HEK293T (cell line): ENCODE measurements at regions not wholly inside any gene's neighbourhood (a gene's known extent, or its start where the extent isn't known, plus 50 kb on each side); places are given as distances from the start of the nearest gene placed in this dataset.
"Not testable (repeated sequence)": the region's sequence is repeated elsewhere in the genome, so short reads cannot be mapped to it uniquely, and the experiment has no call there.

Experiments used
- ARNT ChIP-seq: fragments of 450-650 bp; IDR thresholded peaks from 2 replicates; pipeline ENCODE4 v1.6.1; 2017; ENCODE audit warnings: mild to moderate bottlenecking
- BHLHE40 ChIP-seq: fragments of 450-650 bp; IDR thresholded peaks from 2 replicates; pipeline ENCODE4 v1.6.1; 2016; ENCODE audit warnings: mild to moderate bottlenecking, moderate library complexity, borderline replicate concordance
- CTBP1 ChIP-seq: fragments of 450-650 bp; IDR thresholded peaks from 2 replicates; pipeline ENCODE4 v1.6.1; 2016; ENCODE audit warnings: borderline replicate concordance
- ELF4 ChIP-seq: fragments of 450-650 bp; IDR thresholded peaks from 2 replicates; pipeline ENCODE4 v1.6.1; 2017; ENCODE audit warnings: antibody characterized with exemption
- FOXK2 ChIP-seq: fragments of 450-650 bp; IDR thresholded peaks from 2 replicates; pipeline ENCODE4 v1.6.1; 2016; ENCODE audit warnings: mild to moderate bottlenecking
- FOXM1 ChIP-seq: fragments of 450-650 bp; IDR thresholded peaks from 2 replicates; pipeline ENCODE4 v1.6.1; 2017; ENCODE audit warnings: mild to moderate bottlenecking, borderline replicate concordance
- HDGF ChIP-seq: fragments of 450-650 bp; IDR thresholded peaks from 2 replicates; pipeline ENCODE4 v1.6.1; 2017; ENCODE audit warnings: antibody characterized with exemption, borderline replicate concordance
- L3MBTL2 ChIP-seq: fragments of 450-650 bp; conservative IDR thresholded peaks from 2 replicates; pipeline ENCODE4 v1.6.1; 2016; ENCODE audit warnings: mild to moderate bottlenecking
- LEF1 ChIP-seq: fragments of 450-650 bp; IDR thresholded peaks from 2 replicates; pipeline ENCODE4 v1.6.1; 2017; ENCODE audit warnings: mild to moderate bottlenecking, borderline replicate concordance
- PKNOX1 ChIP-seq: fragments of 450-650 bp; IDR thresholded peaks from 2 replicates; pipeline ENCODE4 v1.6.1; 2016
- SP1 ChIP-seq: fragments of 450-650 bp; IDR thresholded peaks from 2 replicates; pipeline ENCODE4 v1.6.1; 2017
- SUZ12 ChIP-seq: fragments of 450-650 bp; IDR thresholded peaks from 2 replicates; pipeline ENCODE4 v1.6.1; 2016; ENCODE audit warnings: mild to moderate bottlenecking
- TARDBP ChIP-seq: fragments of 450-650 bp; IDR thresholded peaks from 2 replicates; pipeline ENCODE4 v1.6.1; 2016

DNA sequence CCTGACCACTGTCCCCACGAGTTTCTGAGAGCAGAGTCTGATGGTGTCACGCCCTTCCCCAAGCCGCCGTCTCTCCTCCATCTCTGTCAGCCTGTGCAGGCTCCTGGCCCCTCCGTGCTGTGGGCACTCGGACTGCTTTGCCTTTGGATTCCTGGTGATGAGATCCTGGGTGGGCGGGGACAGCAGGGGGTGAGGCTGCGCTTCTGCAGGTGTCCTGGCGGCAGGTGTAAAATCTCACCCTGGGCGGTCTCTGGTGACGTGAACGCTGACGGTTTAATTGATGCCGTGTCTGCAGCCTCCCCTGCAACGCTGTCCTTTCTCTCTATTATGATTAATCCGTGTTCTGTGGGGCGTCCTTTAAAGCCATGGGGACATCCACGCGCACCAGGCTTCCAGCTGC, 148.0 kb downstream of the LAT start:
- TF ChIP-seq L3MBTL2, PKNOX1, TARDBP, SP1, ARNT, FOXK2, BHLHE40, FOXM1, ELF4, SUZ12, HDGF, CTBP1, LEF1: not testable (repeated sequence)
